CD4-positive, alpha-beta T cell (primary cell): ENCODE measurements at regions not wholly inside any gene's neighbourhood (a gene's known extent, or its start where the extent isn't known, plus 50 kb on each side); places are given as distances from the start of the nearest gene placed in this dataset.

ENCODE experiments used
- ATAC-seq: fragments of 200-7000 bp; cut with Tn5 transposase; one replicate; pipeline ENCODE4 v1.10.0; 2022; ENCODE audit warnings: mild to moderate bottlenecking; ENCODE audit not compliant: poor library complexity
- CTCF ChIA-PET: fragments of 350-600 bp; sonication (Branson Sonifier 250); formaldehyde crosslinking; loops from one replicate; lab custom pipeline; 2021; ENCODE audit warnings: antibody characterized with exemption, inconsistent platforms; lab: Charles Lee
- POLR2A ChIA-PET: fragments of 350-600 bp; sonication (Branson Sonifier 250); formaldehyde crosslinking; loops from one replicate; lab custom pipeline; 2021; ENCODE audit warnings: antibody characterized with exemption, inconsistent platforms; lab: Charles Lee
- DNase-seq, 14 experiments: peaks; one replicate each; pipeline ENCODE4 v3.0.0-alpha.2; 2013 to 2020; ENCODE audit warnings: mixed read lengths in 2 of 14
- H3K27ac ChIP-seq, 2 donors: one replicate each; pipeline versions ENCODE4 v1.5.1 to v1.7.0; 2013; ENCODE audit warnings: low read length in 2 of 2, low read depth in 1 of 2, mild to moderate bottlenecking in 1 of 2
- H3K27me3 ChIP-seq, 2 experiments: 1 replicate in 1 of 2; 2 replicates in 1 of 2; pipeline versions ENCODE4 v1.6.1 to v1.7.0; 2013; ENCODE audit warnings: low read length in 2 of 2, control low read depth in 1 of 2, mild to moderate bottlenecking in 1 of 2, moderate library complexity in 1 of 2; ENCODE audit not compliant: insufficient read depth in 2 of 2, control insufficient read depth in 1 of 2
- H3K36me3 ChIP-seq: one replicate; pipeline ENCODE4 v1.6.1; 2013; ENCODE audit warnings: low read length, control low read depth; ENCODE audit not compliant: insufficient read depth
- H3K4me1 ChIP-seq: one replicate; pipeline ENCODE4 v1.6.1; 2013; ENCODE audit warnings: low read length, control low read depth; ENCODE audit not compliant: insufficient read depth
- H3K4me3 ChIP-seq: one replicate; pipeline ENCODE4 v1.5.1; 2013; ENCODE audit warnings: mild to moderate bottlenecking, low read length, moderate library complexity
- H3K9me3 ChIP-seq, 2 experiments: 1 replicate in 1 of 2; 2 replicates in 1 of 2; pipeline versions ENCODE4 v1.6.1 to v1.7.0; 2013; ENCODE audit warnings: low read length in 2 of 2, mild to moderate bottlenecking in 2 of 2, control low read depth in 1 of 2, moderate library complexity in 1 of 2; ENCODE audit not compliant: control insufficient read depth in 1 of 2, insufficient read depth in 1 of 2
- H3K27ac Mint-ChIP-seq: one replicate; pipeline ENCODE4 v1.8.0; 2020; ENCODE audit warnings: mixed read lengths
- H3K27me3 Mint-ChIP-seq: one replicate; pipeline ENCODE4 v1.8.0; 2021; ENCODE audit warnings: mixed read lengths
- H3K36me3 Mint-ChIP-seq: one replicate; pipeline ENCODE4 v1.8.0; 2021; ENCODE audit warnings: low read depth, mixed read lengths
- H3K4me1 Mint-ChIP-seq: one replicate; pipeline ENCODE4 v1.8.0; 2021; ENCODE audit warnings: low read depth, mixed read lengths
- H3K4me3 Mint-ChIP-seq: one replicate; pipeline ENCODE4 v1.8.0; 2020; ENCODE audit warnings: mild to moderate bottlenecking, mixed read lengths
- H3K9me3 Mint-ChIP-seq: one replicate; pipeline ENCODE4 v1.8.0; 2020; ENCODE audit warnings: mixed read lengths
- CTCF ChIP-seq: fragments of 200-600 bp; IDR thresholded peaks from one replicate; pipeline ENCODE4 v1.8.0; 2022; ENCODE audit warnings: antibody characterized with exemption, mild to moderate bottlenecking
- intact Hi-C, 2 experiments: fragments of 100-400 bp; cut with DNase I in 1 of 2; cut with micrococcal nuclease in 1 of 2; formaldehyde crosslinking; loops; one replicate each; pipeline versions ENCODE4 v1.15.1 to v1.9.0; 2023 to 2025; cut with DNase I, micrococcal nuclease

DNA sequence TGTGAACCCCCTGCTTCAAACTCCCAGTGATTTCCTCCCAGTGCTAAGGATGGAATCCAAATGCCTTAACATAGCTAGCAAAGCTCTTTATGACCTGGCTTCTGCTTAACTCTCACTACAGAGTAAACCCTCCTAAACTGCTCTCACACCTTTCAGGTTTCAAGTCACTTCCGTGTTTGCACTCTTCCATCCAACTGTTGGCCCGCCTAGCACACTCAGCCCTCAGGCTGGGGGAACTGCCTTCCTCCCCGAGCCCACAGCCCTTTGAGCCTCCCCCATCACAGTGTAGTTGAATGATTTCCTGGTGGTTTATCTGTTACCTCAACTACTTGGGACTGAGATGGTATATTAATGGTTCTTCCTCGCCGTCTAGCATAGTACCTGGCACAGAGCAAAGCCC lies 342.5 kb downstream of the NPIPA8 start:
- H3K4me1 Mint-ChIP-seq: no peaks in the 10 kb centered on the region
- CTCF ChIA-PET: no interaction called here
- no peak for TF ChIP-seq CTCF
- no peak overlapping the region for H3K4me3 ChIP-seq
- intact Hi-C loops: no loop called here
- no peak overlapping the region for H3K27ac Mint-ChIP-seq
- H3K36me3 Mint-ChIP-seq: no peaks in the 10 kb centered on the region
- no peaks in the 10 kb centered on the region for H3K9me3 Mint-ChIP-seq
- ATAC-seq: no peak
- H3K27me3 Mint-ChIP-seq: peaks cover 53% of the 10 kb centered on the region
- H3K27ac ChIP-seq: no peak overlapping the region
- H3K9me3 ChIP-seq: no peaks in the 10 kb centered on the region
- POLR2A ChIA-PET: no interaction called here
- H3K4me1 ChIP-seq: no peaks in the 10 kb centered on the region
- H3K4me3 Mint-ChIP-seq: no peak overlapping the region
- H3K27me3 ChIP-seq: peaks cover 0 to 3% of the 10 kb centered on the region in 2 experiments
- no peak for DNase-seq
- H3K36me3 ChIP-seq: no peaks in the 10 kb centered on the region

DNA sequence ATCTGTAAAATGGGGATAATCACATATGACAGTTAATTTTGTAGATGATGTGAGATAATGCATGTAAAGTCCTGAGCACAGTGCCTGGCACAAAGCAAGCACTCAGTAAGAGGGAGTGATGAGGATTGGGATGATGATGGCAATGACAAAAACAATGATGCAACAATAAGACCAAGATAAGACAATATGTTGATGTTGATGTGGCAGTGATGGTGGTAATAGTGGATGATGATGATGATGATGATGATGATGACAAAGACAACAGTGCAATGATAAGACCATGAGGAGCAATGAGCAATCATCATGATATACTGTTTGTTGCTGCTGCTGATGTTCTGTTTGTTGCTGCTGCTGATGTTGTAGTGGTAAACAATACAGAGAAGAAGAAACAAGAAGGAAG lies 344.1 kb downstream of the NPIPA8 start:
- Histone ChIP-seq H3K36me3 (no peaks in the 10 kb centered on the region), H3K9me3 (no peaks in the 10 kb centered on the region), H3K27me3 (peaks cover 0 to 3% of the 10 kb centered on the region in 2 experiments), H3K4me1 (no peaks in the 10 kb centered on the region), H3K4me3 (no peak overlapping the region), H3K27ac (no peak overlapping the region)
- Mint-ChIP-seq H3K36me3 (no peaks in the 10 kb centered on the region), H3K27me3 (peaks cover 53% of the 10 kb centered on the region), H3K4me3 (no peak overlapping the region), H3K9me3 (no peaks in the 10 kb centered on the region), H3K4me1 (no peaks in the 10 kb centered on the region), H3K27ac (no peak overlapping the region)
- TF ChIP-seq CTCF: no peak
- POLR2A ChIA-PET: no interaction called here
- ATAC-seq (no peak), DNase-seq (no peak)
- CTCF ChIA-PET: no interaction called here
- intact Hi-C loops: no loop called here

- POLR2A ChIA-PET: no interaction called here
- Mint-ChIP-seq H3K36me3 (no peaks in the 10 kb centered on the region), H3K4me3 (no peak overlapping the region), H3K27me3 (peaks cover 38% of the 10 kb centered on the region), H3K27ac (no peak overlapping the region), H3K4me1 (no peaks in the 10 kb centered on the region), H3K9me3 (no peaks in the 10 kb centered on the region)
- CTCF ChIA-PET: no interaction called here
- H3K27ac ChIP-seq: no peak overlapping the region
- H3K4me1 ChIP-seq: no peaks in the 10 kb centered on the region
- no peak for TF ChIP-seq CTCF
- no peaks in the 10 kb centered on the region for H3K36me3 ChIP-seq
- no peak overlapping the region for H3K4me3 ChIP-seq
- H3K9me3 ChIP-seq: no peaks in the 10 kb centered on the region
- DNase-seq (no peak), ATAC-seq (no peak)
- intact Hi-C loops: no loop called here
- peaks cover 0 to 3% of the 10 kb centered on the region in 2 experiments for H3K27me3 ChIP-seq
Measured at GRCh38 chr16:17989255-17989654, 347.3 kb downstream of the NPIPA8 start.
